ENCODE measurements at regions not wholly inside any gene's neighbourhood (a gene's known extent, or its start where the extent isn't known, plus 50 kb on each side); places are given as distances from the start of the nearest gene placed in this dataset.

- no peak for TF ChIP-seq CTCF (IDR thresholded peaks at IDR 0.05)
- no peak for TF ChIP-seq EP300 (IDR thresholded peaks at IDR 0.05)
- peak in 1 of 4 donors; percentile 17 for TF ChIP-seq POLR2AphosphoS5 (IDR thresholded peaks at IDR 0.05)
- TF ChIP-seq POLR2A (IDR thresholded peaks at IDR 0.05): no peak
Observed at GRCh38 chr2:8304821-8305766, 376.8 kb upstream of the ID2 start.
